HG02884 (cell line): ENCODE measurements at regions not wholly inside any gene's neighbourhood (a gene's known extent, or its start where the extent isn't known, plus 50 kb on each side); places are given as distances from the start of the nearest gene placed in this dataset.
"Not testable (repeated sequence)": the region's sequence is repeated elsewhere in the genome, so short reads cannot be mapped to it uniquely, and the experiment has no call there.

Experiments used
- ATAC-seq: cut with Tn5 transposase; IDR thresholded peaks from one replicate; pipeline ENCODE4 v1.9.1; 2021; ENCODE audit warnings: mild to moderate bottlenecking, moderate library complexity; ENCODE audit not compliant: unreplicated experiment

DNA sequence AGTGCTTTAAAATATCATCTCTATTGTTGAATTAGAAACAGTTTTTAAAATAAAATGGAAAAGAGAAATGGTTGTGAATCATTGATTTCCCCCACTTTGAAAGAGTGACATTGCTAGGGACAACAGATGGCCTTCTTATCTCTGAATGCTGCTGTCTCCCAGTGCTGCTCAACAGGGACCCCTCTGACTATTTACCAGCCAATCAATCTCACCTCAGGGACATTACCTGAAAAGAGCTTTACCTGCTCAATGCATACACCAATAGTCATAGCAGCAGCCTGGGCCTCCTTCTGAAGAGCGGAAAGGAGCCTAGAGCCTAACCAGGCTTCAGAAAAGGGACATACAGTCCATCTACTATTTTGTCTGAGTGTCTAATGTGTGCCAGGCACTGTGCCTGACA lies 162.8 kb downstream of the CGGBP1 start:
- no peak for ATAC-seq

DNA sequence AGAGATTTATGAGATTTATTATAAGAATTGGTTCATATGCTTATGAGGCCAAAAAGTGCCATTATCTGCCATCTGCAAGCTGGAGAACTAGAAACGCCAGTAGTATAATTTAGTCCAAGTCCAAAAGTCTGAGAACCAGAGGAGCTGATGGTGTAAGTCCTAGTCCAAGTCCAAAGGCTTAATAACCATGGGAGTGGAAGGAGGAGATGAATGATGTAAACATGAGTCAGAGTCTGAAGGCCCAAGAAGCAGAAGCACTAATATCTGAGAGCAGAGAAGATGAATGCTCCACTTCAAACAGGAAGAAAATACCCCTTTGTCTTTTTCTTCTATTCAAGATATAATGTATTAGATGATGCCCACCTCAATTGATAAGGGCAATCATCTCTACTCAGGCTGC lies 185.7 kb downstream of the CGGBP1 start:
- ATAC-seq: no peak

DNA sequence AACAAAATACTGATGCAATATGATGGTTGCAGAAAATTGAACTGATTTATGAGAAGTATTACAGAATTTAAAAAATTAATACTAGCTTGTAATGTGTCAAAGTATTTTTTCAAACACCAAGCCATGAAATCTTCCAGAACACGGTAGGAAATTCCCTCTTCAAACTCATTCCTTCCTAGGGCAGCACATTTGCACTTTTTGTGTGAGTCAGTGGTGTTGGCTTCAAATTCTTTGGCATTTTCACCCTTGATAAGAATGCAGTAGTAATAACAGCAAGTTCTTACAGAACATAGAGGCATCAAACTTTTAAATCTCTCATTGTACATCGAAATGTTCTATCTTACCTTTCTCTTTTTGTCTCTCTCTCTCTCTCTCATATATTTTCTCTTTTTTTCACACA lies 191.8 kb downstream of the CGGBP1 start:
- ATAC-seq: no peak

DNA sequence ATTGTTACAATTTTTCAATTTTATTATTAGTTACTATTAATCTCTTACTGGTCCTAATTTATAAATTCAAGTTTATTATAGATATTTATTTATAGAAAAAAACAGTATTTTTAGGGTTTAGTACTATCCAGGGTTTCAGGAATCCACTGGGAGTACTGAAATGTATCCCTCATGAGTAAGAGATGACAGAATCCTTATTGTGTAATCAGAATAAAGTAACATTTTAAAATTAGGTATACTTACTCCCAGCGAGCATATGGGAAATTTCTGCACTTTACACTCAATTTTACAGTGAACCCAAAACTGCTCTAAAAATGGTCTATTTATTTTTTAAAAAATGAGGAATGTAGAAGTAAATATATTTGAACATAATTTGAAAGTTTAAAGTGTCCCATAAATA lies 202.7 kb downstream of the CGGBP1 start:
- ATAC-seq: no peak

DNA sequence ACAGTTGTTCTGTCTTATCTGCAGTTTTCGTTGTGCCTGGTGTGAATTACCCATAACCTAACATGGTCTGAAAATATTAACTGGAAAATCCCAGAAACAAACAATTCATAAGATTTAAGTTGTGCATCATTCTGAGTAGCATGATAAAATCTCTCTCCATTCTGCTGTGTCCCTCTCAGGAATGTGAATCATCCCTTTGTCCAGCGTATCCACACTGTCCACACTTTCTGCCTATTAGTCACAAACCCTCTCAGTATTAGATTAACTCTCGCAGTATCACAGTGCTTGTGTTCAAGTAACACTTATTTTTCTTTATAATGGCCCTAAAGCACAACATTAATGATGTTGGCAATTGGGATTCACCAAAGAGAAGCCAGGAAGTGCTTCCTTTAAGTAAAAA lies 203.2 kb downstream of the CGGBP1 start:
- no peak for ATAC-seq

DNA sequence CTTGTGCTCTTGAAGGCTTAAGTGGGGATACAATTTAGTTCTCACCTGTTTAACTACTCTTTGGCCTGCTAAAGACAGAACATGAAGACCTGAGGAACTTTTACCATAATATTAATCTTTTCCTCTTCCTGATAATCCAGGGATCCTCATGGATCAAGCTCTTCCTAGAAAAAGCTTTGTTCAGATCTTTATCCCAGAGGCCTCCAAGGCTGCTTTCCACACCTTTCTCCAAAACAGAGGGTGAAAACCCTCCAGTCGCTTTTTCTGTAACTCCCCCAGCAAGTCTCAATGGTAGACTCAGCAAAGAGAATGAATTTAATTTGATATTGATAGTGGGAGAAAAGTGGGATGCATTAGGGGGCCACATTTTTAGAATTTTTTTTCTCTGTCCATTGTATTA lies 203.6 kb downstream of the CGGBP1 start:
- no peak for ATAC-seq

DNA sequence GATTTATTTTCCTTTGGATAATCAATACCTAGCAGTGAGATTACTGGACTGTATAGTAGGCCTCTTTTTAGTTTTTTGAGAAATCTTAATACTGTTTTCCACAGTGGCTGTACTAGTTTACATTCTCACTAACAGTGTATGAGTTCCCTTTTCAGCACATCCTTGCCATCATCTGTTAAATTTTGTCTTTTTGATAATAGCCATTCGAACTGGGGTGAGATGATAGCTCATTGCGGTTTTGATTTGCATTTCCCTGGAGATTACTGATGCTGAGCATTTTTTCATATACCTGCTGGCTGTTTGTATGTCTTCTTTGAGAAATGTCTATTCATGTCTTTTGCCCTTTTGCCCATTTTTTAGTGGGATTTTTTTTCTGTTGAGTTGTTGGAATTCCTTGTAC lies 210.8 kb downstream of the CGGBP1 start:
- ATAC-seq: no peak

DNA sequence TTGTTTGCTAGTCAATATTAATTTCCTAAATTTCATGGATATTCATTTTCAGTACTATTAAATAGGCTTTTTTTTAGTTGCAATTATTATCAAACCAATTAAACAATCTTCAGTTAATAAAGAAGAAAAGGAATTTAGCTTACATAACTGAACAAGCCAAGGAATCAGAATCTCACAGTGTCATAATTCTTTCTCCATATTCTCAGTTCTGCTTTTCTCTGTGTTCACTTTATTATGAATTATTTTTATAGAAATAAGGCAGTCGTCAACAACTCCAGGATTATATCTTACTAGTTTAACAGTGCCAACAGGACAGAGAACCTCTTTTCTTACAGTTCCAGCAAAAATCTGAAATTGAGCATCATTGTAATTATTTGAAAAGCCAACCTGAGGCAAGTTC lies 221.7 kb downstream of the CGGBP1 start:
- no peak for ATAC-seq

DNA sequence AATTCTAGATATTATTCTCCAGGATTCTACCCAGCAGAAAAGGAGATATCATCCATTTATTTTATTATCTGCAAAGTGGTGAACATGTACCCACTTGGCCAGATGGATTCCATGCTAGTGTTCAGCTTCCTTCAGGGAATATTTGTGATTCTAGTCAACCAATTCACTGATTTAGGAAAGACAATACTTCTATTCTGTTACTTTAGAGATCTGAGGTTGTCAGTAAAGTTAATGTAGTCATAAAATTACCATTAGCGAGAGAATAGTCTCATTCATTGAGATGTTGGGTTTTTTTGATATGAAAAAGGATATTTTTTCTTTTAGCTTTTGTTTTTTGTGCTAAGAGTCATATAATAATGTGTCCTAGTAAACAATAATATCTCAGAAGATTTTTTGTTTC lies 222.8 kb downstream of the CGGBP1 start:
- ATAC-seq: no peak

DNA sequence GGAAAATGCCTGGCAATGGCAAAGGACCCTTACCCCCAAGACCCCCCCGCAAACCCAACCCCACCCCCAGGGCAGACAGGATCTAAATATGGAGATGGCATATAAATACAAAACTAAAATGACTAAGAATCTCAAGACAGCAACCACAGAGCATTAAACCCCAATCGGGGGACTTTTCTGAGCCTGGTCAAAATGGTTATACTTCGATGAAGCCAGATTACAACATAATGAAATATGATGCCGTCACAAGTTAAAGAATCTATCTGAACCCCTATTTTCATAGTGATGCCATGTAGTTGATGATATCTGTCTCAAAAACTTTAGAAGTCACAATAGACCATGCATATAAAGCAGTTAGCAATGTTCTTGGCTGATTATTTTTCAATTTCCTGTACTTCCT lies 223.6 kb downstream of the CGGBP1 start:
- no peak for ATAC-seq

DNA sequence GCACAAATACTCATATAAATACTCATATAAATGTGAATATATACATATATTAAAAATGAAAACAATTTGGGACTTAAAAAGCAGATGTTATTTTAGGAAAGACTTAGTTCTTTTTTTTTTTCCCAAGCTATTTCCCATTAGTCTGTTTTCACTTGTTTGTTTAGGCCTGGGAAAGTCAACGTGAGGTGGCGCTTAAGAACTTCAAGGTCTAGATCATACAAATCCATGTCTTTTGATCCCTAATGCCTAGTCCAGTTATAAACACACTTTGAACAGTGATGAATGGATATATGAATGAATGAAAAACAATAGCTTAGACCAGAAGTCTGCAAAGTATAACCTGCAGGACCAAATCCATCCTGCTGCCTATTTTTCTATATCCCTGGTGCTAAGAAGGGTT lies 224.5 kb downstream of the CGGBP1 start:
- no peak for ATAC-seq

DNA sequence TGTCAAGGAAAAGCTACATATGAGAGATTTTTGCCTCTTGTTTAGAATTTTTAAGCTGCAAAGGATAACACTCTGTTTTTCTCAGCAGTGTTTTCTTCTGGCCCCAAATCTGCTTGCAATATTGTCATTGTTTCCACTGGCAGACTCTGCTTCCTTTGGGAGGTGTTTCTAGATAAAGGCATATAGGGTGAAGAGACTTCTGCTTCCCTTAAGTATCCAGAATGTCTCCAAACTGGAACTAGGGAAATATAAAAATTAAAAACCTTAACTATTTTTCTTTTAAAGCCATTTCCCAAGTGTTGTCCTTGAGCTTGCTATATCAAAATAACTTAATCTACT lies 225.8 kb downstream of the CGGBP1 start:
- ATAC-seq: no peak

DNA sequence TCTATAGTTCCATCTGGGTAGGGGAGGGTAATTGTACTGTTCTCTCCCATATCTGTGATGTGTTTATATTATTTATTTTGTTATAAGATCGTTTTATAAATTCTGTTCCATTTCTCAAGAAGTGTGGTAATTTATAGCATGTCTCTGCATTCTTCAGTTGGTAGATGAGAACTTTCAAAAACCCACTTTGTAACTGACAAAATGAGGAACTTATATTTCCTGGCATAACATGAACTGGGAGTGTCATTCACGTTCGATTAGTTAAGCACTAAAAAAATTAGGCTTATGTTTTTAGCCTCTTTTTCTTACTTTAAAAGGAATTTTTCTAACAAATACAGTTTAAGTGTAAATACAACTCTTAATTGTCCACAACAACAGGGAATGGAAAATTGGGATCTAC lies 230.8 kb downstream of the CGGBP1 start:
- ATAC-seq: no peak

DNA sequence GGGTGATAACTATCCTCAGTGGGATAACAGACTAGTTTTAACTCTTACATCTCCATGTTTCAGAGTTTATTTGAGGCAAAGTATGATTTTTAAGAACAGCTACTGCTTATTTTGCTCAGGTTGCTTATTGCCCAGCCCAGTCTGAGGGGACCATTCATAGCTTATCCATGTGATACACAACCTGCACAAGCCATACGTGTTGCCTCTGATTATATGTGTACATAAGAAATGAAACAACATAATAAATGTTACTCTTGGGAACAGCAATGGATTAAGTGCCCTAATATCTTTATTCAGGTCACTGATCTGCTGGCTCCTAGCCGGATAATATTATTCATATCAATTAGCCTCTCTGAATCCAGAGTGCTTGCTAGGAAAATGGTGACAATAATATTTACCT lies 236.2 kb downstream of the CGGBP1 start:
- ATAC-seq: no peak

DNA sequence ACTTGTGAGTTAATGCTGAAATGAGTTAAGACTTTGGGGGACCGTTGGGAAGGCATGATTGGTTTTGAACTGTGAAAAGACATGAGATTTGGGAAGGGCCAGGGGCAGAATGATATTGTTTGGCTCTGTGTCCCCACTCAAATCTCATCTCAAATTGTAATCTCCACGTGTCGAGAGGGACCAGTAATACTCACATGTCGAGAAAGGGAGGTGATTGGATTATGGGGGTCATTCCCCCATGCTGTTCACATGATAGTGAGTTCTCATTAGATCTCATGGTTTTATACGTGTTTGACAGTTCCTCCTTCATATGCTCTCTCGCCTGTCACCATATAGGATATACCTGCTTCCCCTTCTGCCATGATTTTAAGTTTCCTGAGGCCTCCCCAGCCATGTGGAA lies 245.3 kb downstream of the CGGBP1 start:
- not testable (repeated sequence) for ATAC-seq

DNA sequence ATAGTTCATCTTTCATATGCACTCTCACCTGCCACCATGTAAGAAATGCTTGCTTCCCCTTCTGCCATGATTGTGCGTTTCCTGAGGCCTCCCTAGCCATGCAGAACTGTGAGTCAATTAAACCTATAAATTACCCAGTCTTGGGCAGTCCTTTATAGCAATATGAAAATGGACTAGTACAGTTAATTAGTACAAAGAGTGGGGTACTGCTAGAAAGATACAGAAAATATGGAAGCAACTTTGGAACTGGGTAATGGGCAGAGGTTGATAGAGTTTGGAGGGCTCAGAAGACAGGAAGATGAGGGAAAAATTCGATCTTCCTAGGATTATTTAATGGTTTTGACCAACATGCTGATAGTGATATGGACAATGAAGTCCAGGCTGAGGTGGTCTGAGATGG lies 246.9 kb downstream of the CGGBP1 start:
- no peak for ATAC-seq

DNA sequence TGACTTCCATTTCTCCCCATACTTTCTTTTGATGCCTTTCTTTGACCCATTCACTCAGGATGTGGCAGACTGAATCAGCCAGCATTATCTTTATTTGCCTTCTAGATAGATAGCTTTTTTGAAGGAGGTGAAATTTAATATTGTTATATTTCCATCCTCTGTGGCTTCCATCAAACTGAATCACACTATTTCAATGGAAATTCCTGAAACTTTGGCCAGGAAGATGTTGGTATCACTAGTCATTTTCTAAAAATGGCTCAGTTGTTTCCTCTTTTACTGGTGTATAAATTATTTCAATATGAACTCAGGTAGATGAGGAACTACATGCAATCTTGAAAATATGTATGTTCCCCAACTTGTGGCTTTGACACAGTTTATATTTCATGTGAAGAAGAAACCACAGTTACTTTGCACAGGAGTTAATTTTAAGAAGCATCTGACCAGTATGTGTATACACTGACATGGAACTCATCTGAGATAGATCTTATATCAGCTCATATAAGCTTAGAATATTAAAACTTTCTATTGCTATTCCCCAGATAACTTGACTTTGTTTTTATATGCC lies 248.3 kb downstream of the CGGBP1 start:
- no peak for ATAC-seq

DNA sequence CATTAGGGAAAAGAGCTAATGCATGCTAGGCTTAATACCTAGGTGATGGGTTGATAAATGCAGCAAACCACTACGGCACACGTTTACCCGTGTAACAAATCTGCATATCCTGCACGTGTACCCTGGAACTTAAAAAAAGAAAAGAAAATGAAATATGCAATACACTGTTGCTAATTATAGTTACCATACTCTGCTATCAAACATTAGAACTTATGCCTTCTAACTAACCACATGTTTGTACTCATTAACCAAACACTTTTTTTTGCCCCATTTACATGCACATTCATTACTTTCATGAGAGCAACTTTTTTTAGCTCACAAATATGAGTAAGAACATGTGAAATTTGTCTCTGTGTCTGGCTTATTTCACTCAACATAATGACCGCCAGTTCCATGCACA lies 253.1 kb downstream of the CGGBP1 start:
- ATAC-seq: peak; percentile 49

DNA sequence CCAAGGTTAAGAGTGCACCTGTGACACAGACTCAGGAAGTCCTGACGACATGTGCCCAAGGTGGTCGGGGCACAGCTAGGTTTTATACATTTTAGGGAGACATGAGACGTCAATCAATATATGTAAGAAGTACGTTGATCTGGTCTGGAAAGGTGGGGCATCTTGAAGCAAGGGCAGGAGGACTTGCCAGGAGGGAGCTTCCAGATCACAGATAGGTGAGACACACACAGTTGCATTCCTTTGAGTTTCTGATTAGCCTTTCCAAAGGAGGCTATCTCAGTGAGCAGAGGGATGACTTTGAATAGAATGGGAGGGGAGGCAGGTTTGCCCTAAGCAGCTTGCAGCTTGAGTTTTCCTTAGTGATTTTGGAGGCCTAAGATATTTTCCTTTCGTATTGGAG lies 257.4 kb downstream of the CGGBP1 start:
- ATAC-seq: no peak

DNA sequence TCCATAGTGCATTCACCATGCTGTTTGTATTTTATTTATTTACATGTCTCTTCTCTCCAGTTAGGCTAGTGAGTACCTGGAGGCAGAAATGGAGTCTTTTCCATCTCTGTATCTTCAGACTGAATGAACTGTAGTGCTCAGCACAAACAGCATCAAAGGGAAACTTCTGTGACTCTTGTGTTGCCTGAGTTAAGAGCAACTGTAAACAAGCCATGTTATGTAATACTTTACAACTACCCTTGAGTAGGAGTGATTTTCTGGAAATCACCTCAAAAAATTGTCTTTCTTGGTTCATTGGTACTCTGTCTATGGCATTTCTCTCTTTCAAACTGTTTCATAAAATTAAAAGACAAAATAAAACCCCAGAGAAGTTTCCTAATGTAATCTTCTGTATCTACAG lies 258.3 kb downstream of the CGGBP1 start:
- no peak for ATAC-seq

DNA sequence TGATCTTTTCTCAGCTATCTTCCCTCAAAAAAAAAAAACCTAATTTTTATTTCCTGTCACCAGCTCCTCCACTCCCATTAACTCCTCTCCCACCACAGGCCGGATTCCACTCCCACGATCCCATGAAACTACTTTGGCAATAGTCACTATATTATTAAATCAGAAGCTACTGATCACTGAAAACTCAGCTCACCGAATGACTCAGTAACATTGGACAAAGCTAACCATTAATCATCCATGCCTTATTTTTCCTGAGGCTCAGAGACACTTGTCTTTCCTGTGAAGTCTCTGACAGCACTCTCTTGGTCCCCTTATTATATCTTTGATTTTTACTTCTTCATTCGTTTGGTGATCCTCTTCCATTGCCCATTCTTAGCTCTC lies 260.2 kb downstream of the CGGBP1 start:
- no peak for ATAC-seq

DNA sequence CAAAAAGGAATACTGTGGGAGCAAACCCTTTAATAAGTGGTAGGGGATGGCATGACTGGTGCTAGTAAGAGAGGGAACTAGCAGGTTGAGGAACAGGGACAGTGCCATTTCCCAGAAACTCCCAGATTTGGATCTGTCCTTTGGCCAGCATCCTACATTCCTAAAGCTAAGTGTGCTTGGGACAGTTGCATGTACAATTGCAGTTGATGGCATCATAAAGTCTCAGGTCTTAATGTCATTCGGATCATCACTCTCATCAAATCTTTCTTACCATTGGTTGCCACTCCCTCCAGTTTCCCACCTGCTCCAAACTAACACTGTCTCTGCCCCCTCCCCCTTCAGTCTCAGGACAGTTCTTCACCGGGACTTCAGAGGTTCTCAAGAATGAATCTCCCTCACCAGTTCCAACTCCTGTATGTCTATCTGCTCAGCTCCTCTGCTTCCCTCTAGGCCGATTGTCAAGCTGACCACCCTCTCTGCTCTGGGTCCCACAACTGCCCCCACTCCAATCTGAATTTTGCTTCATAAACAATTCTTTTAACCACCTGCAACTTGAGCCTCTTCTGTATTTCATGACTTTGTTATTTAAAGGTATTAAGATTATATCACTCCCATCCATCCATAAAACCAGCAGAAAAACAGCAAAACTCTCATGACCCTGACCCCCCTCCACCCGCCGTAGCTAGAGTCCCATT lies 260.8 kb downstream of the CGGBP1 start:
- no peak for ATAC-seq

DNA sequence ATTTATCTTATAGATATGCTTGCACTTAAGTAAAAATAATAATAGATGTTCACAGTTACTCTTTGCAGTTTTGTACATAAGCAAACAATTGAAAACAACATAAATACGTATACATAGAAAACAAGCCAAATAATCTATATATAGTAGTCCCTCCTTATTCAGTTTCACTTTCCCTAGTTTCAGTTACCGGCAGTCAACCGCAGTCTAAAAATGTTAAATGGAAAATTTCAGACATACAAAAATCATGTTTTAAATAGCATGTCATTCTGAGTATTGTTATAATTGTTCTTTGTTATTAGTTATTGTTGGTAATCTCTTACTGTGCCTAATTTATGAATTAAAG lies 262.0 kb downstream of the CGGBP1 start:
- no peak for ATAC-seq
